Astrocyte (in vitro differentiated cells and primary cell): ENCODE measurements at regions not wholly inside any gene's neighbourhood (a gene's known extent, or its start where the extent isn't known, plus 50 kb on each side); places are given as distances from the start of the nearest gene placed in this dataset.

ENCODE experiments used
- DNase-seq: peaks from one replicate; pipeline ENCODE4 v3.0.0-alpha.2; 2010; ENCODE audit warnings: low read depth
- FAIRE-seq: peaks from 2 replicates; lab custom pipeline; 2011; peaks lifted over from hg19 to GRCh38; lab: Jason Lieb, UNC
- H2AFZ ChIP-seq: 2 replicates; pipeline ENCODE4 v1.6.0; 2012; ENCODE audit warnings: low read depth, low read length, inconsistent platforms
- H3K27ac ChIP-seq: 2 replicates; pipeline ENCODE4 v1.5.1; 2011; ENCODE audit warnings: low read depth, low read length, inconsistent platforms
- H3K27me3 ChIP-seq: 2 replicates; pipeline ENCODE4 v1.6.0; 2011; ENCODE audit warnings: low read length, inconsistent platforms; ENCODE audit not compliant: insufficient read depth
- H3K36me3 ChIP-seq: 2 replicates; pipeline ENCODE4 v1.5.1; 2011; ENCODE audit warnings: low read length, inconsistent platforms; ENCODE audit not compliant: insufficient read depth
- H3K4me1 ChIP-seq: 2 replicates; pipeline ENCODE4 v1.5.1; 2011; ENCODE audit warnings: low read length, inconsistent platforms; ENCODE audit not compliant: insufficient read depth
- H3K4me2 ChIP-seq: 2 replicates; pipeline ENCODE4 v1.6.0; 2012; ENCODE audit warnings: low read length, inconsistent platforms
- H3K4me3 ChIP-seq: 2 replicates; pipeline ENCODE4 v1.5.1; 2011; ENCODE audit warnings: low read depth, mild to moderate bottlenecking, low read length, inconsistent platforms; ENCODE audit not compliant: insufficient read depth
- H3K79me2 ChIP-seq: 2 replicates; pipeline ENCODE4 v1.6.0; 2012; ENCODE audit warnings: mild to moderate bottlenecking, low read length, inconsistent platforms; ENCODE audit not compliant: insufficient read depth
- H3K9ac ChIP-seq: 2 replicates; pipeline ENCODE4 v1.6.0; 2012; ENCODE audit warnings: mild to moderate bottlenecking, low read length, inconsistent platforms
- H3K9me3 ChIP-seq: 2 replicates; pipeline ENCODE4 v1.5.1; 2012; ENCODE audit warnings: low read depth, mild to moderate bottlenecking, low read length, inconsistent platforms; ENCODE audit not compliant: insufficient read depth
- H4K20me1 ChIP-seq: 2 replicates; pipeline ENCODE4 v1.6.0; 2012; ENCODE audit warnings: low read length, inconsistent platforms; ENCODE audit not compliant: insufficient read depth
- H3K27ac Mint-ChIP-seq: one replicate; pipeline ENCODE4 v1.8.0; 2021; ENCODE audit warnings: mild to moderate bottlenecking, mixed read lengths; ENCODE audit not compliant: unreplicated experiment
- H3K27me3 Mint-ChIP-seq: one replicate; pipeline ENCODE4 v1.8.0; 2021; ENCODE audit warnings: low read depth, mixed read lengths; ENCODE audit not compliant: unreplicated experiment
- H3K36me3 Mint-ChIP-seq: one replicate; pipeline ENCODE4 v1.8.0; 2021; ENCODE audit warnings: low read depth, mixed read lengths; ENCODE audit not compliant: unreplicated experiment
- H3K4me1 Mint-ChIP-seq: one replicate; pipeline ENCODE4 v1.8.0; 2021; ENCODE audit warnings: low read depth, mixed read lengths; ENCODE audit not compliant: unreplicated experiment
- H3K4me3 Mint-ChIP-seq: one replicate; pipeline ENCODE4 v1.8.0; 2021; ENCODE audit warnings: mild to moderate bottlenecking, moderate library complexity, mixed read lengths; ENCODE audit not compliant: unreplicated experiment
- H3K9me3 Mint-ChIP-seq: one replicate; pipeline ENCODE4 v1.8.0; 2021; ENCODE audit warnings: mild to moderate bottlenecking, mixed read lengths; ENCODE audit not compliant: unreplicated experiment
- CTCF ChIP-seq: IDR thresholded peaks from 2 replicates; pipeline ENCODE4 v1.5.1; 2011; ENCODE audit warnings: low read depth, mild to moderate bottlenecking, inconsistent platforms, low read length, moderate library complexity; ENCODE audit not compliant: insufficient read depth
- EZH2 ChIP-seq: IDR thresholded peaks from 2 replicates; pipeline ENCODE4 v1.6.1; 2012; ENCODE audit warnings: mild to moderate bottlenecking, low read length, inconsistent platforms; ENCODE audit not compliant: insufficient read depth

- FAIRE-seq (no peak), DNase-seq (no peak)
- Histone ChIP-seq H3K79me2 (no peaks in the 10 kb centered on the region), H3K27me3 (no peaks in the 10 kb centered on the region), H3K9ac (no peak overlapping the region), H3K4me2 (no peak overlapping the region), H3K36me3 (no peaks in the 10 kb centered on the region), H3K9me3 (no peaks in the 10 kb centered on the region), H3K4me1 (no peaks in the 10 kb centered on the region), H2AFZ (no peak overlapping the region), H4K20me1 (no peaks in the 10 kb centered on the region), H3K27ac (no peak overlapping the region), H3K4me3 (no peak overlapping the region)
- H3K9me3 Mint-ChIP-seq: peaks cover 17% of the 10 kb centered on the region
- TF ChIP-seq EZH2 (no peak), CTCF (no peak)
- no peak overlapping the region for H3K4me3 Mint-ChIP-seq
- no peaks in the 10 kb centered on the region for H3K27me3 Mint-ChIP-seq
- H3K4me1 Mint-ChIP-seq: no peaks in the 10 kb centered on the region
- H3K36me3 Mint-ChIP-seq: no peaks in the 10 kb centered on the region
- H3K27ac Mint-ChIP-seq: no peak overlapping the region
These were observed 123.3 kb upstream of the TMTC4 start for GRCh38 chr13:100797921-100798320.

- no peak overlapping the region for H3K27ac Mint-ChIP-seq
- H3K9me3 Mint-ChIP-seq: peaks cover 21% of the 10 kb centered on the region
- FAIRE-seq: no peak
- no peak overlapping the region for H3K4me3 ChIP-seq
- no peak overlapping the region for H3K9ac ChIP-seq
- H3K4me2 ChIP-seq: no peak overlapping the region
- no peaks in the 10 kb centered on the region for H3K4me1 Mint-ChIP-seq
- TF ChIP-seq CTCF: no peak
- TF ChIP-seq EZH2: no peak
- H3K79me2 ChIP-seq: no peaks in the 10 kb centered on the region
- H4K20me1 ChIP-seq: no peaks in the 10 kb centered on the region
- no peak overlapping the region for H3K27ac ChIP-seq
- no peak overlapping the region for H3K4me3 Mint-ChIP-seq
- H2AFZ ChIP-seq: no peak overlapping the region
- no peaks in the 10 kb centered on the region for H3K4me1 ChIP-seq
- no peaks in the 10 kb centered on the region for H3K36me3 Mint-ChIP-seq
- no peaks in the 10 kb centered on the region for H3K27me3 ChIP-seq
- no peaks in the 10 kb centered on the region for H3K27me3 Mint-ChIP-seq
- no peak for DNase-seq
- no peaks in the 10 kb centered on the region for H3K9me3 ChIP-seq
- no peaks in the 10 kb centered on the region for H3K36me3 ChIP-seq
These were observed 121.9 kb upstream of the TMTC4 start for GRCh38 chr13:100796463-100796862.

- H3K27me3 ChIP-seq: no peaks in the 10 kb centered on the region
- no peak for TF ChIP-seq CTCF
- TF ChIP-seq EZH2: no peak
- no peaks in the 10 kb centered on the region for H3K9me3 ChIP-seq
- no peak overlapping the region for H3K27ac Mint-ChIP-seq
- H3K36me3 ChIP-seq: no peaks in the 10 kb centered on the region
- H3K79me2 ChIP-seq: no peaks in the 10 kb centered on the region
- no peaks in the 10 kb centered on the region for H4K20me1 ChIP-seq
- no peak overlapping the region for H3K9ac ChIP-seq
- no peak overlapping the region for H3K4me3 ChIP-seq
- no peaks in the 10 kb centered on the region for H3K4me1 ChIP-seq
- H3K4me3 Mint-ChIP-seq: no peak overlapping the region
- no peaks in the 10 kb centered on the region for H3K4me1 Mint-ChIP-seq
- no peak overlapping the region for H3K27ac ChIP-seq
- H3K9me3 Mint-ChIP-seq: peaks cover 21% of the 10 kb centered on the region
- FAIRE-seq (no peak), DNase-seq (no peak)
- H3K27me3 Mint-ChIP-seq: no peaks in the 10 kb centered on the region
- H3K4me2 ChIP-seq: no peak overlapping the region
- no peaks in the 10 kb centered on the region for H3K36me3 Mint-ChIP-seq
- no peak overlapping the region for H2AFZ ChIP-seq
These were observed 120.0 kb upstream of the TMTC4 start for GRCh38 chr13:100794575-100794974.
